ENCODE measurements at regions not wholly inside any gene's neighbourhood (a gene's known extent, or its start where the extent isn't known, plus 50 kb on each side); places are given as distances from the start of the nearest gene placed in this dataset.

DNA sequence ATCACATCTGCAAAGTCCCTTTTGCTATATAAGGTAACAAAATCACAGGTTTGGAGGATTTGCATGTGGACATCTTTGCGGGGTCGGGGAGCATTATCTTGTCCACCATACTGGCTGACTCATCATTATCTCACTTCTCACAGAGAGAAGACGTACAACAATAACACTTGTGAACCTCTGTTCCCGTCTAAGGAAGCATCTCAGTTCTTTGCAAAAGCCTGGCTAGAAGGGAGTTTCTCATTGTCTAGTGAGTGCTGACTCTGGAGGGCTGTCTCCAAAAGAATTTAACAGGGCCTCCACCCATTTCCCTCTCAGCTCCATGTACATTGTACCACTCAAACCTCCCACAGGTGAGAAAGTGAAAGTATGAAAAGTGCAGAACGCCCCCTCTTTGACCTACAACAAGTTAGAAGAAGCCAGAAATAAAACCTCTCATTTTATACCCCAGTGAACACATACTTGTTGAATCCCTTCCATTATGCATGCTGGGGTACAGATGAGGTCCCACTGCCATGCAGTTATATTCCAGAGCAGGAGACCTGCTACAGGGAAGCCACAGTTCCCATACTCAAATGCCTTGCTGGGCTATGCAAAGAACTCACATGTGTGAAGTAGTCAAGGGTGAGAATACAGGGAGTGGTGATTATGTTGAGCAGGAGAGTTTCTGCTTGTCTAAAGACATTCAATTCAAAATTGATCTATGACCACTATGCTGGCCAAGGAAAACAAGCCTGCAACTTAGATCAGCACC lies 121.7 kb upstream of the PRDX6 start:
- DNase-seq (ENCODE audit: low read depth in 1 of 2, low spot score in 1 of 2), result no peak
- Histone ChIP-seq H3K27ac (replicated peaks) (no peak overlapping the region), H3K4me3 (replicated peaks; ENCODE audit: insufficient read depth, low read length) (no peak overlapping the region), H3K27me3 (ENCODE audit: insufficient read depth, poor library complexity, severe bottlenecking) (no peaks in the 10 kb centered on the region)
- TF ChIP-seq POLR2AphosphoS5 (IDR thresholded peaks at IDR 0.05; ENCODE audit: low read depth) (no peak), GABPA (IDR thresholded peaks at IDR 0.05; ENCODE audit: low read depth) (no peak), SPI1 (IDR thresholded peaks at IDR 0.05; ENCODE audit: borderline replicate concordance, low read depth) (no peak)
- TF ChIP-seq, protein P1, sequence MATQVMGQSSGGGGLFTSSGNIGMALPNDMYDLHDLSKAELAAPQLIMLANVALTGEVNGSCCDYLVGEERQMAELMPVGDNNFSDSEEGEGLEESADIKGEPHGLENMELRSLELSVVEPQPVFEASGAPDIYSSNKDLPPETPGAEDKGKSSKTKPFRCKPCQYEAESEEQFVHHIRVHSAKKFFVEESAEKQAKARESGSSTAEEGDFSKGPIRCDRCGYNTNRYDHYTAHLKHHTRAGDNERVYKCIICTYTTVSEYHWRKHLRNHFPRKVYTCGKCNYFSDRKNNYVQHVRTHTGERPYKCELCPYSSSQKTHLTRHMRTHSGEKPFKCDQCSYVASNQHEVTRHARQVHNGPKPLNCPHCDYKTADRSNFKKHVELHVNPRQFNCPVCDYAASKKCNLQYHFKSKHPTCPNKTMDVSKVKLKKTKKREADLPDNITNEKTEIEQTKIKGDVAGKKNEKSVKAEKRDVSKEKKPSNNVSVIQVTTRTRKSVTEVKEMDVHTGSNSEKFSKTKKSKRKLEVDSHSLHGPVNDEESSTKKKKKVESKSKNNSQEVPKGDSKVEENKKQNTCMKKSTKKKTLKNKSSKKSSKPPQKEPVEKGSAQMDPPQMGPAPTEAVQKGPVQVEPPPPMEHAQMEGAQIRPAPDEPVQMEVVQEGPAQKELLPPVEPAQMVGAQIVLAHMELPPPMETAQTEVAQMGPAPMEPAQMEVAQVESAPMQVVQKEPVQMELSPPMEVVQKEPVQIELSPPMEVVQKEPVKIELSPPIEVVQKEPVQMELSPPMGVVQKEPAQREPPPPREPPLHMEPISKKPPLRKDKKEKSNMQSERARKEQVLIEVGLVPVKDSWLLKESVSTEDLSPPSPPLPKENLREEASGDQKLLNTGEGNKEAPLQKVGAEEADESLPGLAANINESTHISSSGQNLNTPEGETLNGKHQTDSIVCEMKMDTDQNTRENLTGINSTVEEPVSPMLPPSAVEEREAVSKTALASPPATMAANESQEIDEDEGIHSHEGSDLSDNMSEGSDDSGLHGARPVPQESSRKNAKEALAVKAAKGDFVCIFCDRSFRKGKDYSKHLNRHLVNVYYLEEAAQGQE (IDR thresholded peaks at IDR 0.05; ENCODE audit: insufficient replicate concordance, low read depth), result no peak
- TF ChIP-seq, protein P2, sequence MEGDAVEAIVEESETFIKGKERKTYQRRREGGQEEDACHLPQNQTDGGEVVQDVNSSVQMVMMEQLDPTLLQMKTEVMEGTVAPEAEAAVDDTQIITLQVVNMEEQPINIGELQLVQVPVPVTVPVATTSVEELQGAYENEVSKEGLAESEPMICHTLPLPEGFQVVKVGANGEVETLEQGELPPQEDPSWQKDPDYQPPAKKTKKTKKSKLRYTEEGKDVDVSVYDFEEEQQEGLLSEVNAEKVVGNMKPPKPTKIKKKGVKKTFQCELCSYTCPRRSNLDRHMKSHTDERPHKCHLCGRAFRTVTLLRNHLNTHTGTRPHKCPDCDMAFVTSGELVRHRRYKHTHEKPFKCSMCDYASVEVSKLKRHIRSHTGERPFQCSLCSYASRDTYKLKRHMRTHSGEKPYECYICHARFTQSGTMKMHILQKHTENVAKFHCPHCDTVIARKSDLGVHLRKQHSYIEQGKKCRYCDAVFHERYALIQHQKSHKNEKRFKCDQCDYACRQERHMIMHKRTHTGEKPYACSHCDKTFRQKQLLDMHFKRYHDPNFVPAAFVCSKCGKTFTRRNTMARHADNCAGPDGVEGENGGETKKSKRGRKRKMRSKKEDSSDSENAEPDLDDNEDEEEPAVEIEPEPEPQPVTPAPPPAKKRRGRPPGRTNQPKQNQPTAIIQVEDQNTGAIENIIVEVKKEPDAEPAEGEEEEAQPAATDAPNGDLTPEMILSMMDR (IDR thresholded peaks at IDR 0.05; ENCODE audit: insufficient read depth, low read length), result no peak

DNA sequence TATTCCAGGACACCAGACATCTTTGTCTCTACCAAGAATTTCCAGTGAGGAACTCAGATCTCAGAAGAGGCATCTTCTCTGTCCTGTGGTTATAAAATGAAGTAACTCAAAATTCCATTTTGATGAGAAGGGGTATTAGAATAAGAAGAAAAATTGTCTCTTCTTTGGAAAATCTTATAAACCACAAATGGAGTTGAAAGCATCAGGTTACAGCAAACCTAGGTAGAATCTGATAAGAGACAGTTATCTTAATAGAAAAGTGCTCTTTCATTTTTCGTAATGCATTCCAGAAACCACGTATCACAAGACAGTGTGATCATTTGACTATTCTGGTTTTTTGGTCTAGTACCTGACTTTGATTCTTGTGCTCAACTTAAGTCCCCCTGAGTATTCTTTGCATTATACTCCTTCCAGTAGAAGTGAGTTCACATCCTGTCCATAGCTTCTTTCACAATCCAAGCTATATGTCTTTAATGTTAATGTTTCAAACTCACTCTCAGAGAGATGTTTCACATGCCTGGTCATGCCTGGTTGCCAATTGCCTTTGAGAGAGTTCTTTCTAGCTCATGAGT lies 120.9 kb upstream of the PRDX6 start:
- TF ChIP-seq GABPA (IDR thresholded peaks at IDR 0.05; ENCODE audit: low read depth) (no peak), SPI1 (IDR thresholded peaks at IDR 0.05; ENCODE audit: borderline replicate concordance, low read depth) (no peak), POLR2AphosphoS5 (IDR thresholded peaks at IDR 0.05; ENCODE audit: low read depth) (no peak)
- TF ChIP-seq, protein P2 (IDR thresholded peaks at IDR 0.05; ENCODE audit: insufficient read depth, low read length), result no peak
- TF ChIP-seq, protein P1 (IDR thresholded peaks at IDR 0.05; ENCODE audit: insufficient replicate concordance, low read depth), result no peak
- Histone ChIP-seq H3K27me3 (ENCODE audit: insufficient read depth, poor library complexity, severe bottlenecking) (no peaks in the 10 kb centered on the region), H3K27ac (replicated peaks) (no peak overlapping the region), H3K4me3 (replicated peaks; ENCODE audit: insufficient read depth, low read length) (no peak overlapping the region)
- DNase-seq (ENCODE audit: low read depth in 1 of 2, low spot score in 1 of 2), result no peak

DNA sequence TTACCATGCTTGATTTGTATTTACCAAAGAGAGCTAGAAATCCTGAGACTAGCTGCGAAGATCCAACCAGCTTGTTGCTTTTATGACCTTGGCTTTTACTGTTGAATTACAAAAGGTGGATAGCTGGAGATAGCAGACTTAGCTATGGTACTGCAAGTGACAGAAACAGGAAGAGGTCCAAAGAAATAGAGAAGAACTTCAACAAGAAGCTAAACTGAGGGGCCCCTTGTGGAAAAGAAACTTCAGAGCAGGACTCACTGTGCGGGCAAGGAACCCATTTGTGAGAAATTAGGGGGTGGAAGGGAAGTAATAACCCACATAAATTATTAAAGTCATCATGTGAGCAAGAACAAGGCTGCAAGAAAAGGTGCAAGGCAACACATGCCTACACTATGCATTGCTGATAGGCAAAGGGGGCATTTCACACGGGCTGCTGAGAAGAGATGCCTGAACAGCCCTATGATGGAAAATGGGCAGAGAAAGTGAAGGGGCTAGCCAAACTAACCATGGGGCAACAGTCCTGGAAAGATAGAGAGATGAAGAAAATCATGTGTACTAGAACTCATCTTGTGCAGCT lies 116.6 kb upstream of the PRDX6 start:
- Histone ChIP-seq H3K27ac (replicated peaks) (0 out of 2 replicates have a peak overlapping the region, but pooled peaks have one; percentile 22), H3K4me3 (replicated peaks; ENCODE audit: insufficient read depth, low read length) (no peak overlapping the region), H3K27me3 (ENCODE audit: insufficient read depth, poor library complexity, severe bottlenecking) (no peaks in the 10 kb centered on the region)
- TF ChIP-seq, protein P2 (IDR thresholded peaks at IDR 0.05; ENCODE audit: insufficient read depth, low read length), result no peak
- TF ChIP-seq, protein P1 (IDR thresholded peaks at IDR 0.05; ENCODE audit: insufficient replicate concordance, low read depth), result no peak
- TF ChIP-seq POLR2AphosphoS5 (IDR thresholded peaks at IDR 0.05; ENCODE audit: low read depth) (no peak), SPI1 (IDR thresholded peaks at IDR 0.05; ENCODE audit: borderline replicate concordance, low read depth) (peak; percentile 62; the same call in 1 of the 2 replicates)
- DNase-seq (ENCODE audit: low read depth in 1 of 2, low spot score in 1 of 2), result peak in 1 of 2 experiments; percentile 39
